Immature natural killer cell (primary cell): ENCODE measurements at regions not wholly inside any gene's neighbourhood (a gene's known extent, or its start where the extent isn't known, plus 50 kb on each side); places are given as distances from the start of the nearest gene placed in this dataset.
"Not testable (repeated sequence)": the region's sequence is repeated elsewhere in the genome, so short reads cannot be mapped to it uniquely, and the experiment has no call there.

Experiments
- DNase-seq, 3 donors: peaks; one replicate each; pipeline ENCODE4 v3.0.0; 2022; ENCODE audit warnings: mixed read lengths in 1 of 3
- H3K27ac Mint-ChIP-seq, 6 donors: one replicate each; pipeline ENCODE4 v1.8.0; 2020; ENCODE audit warnings: mixed read lengths in 6 of 6, mild to moderate bottlenecking in 5 of 6, inconsistent platforms in 4 of 6, moderate library complexity in 3 of 6
- H3K27me3 Mint-ChIP-seq, 3 donors: one replicate each; pipeline ENCODE4 v1.8.0; 2020 to 2021; ENCODE audit warnings: low read depth in 3 of 3, mild to moderate bottlenecking in 3 of 3, mixed read lengths in 3 of 3, moderate library complexity in 3 of 3, inconsistent platforms in 1 of 3
- H3K36me3 Mint-ChIP-seq, 3 donors: one replicate each; pipeline ENCODE4 v1.8.0; 2020; ENCODE audit warnings: mixed read lengths in 3 of 3, inconsistent platforms in 2 of 3, mild to moderate bottlenecking in 2 of 3
- H3K4me1 Mint-ChIP-seq, 2 donors: one replicate each; pipeline ENCODE4 v1.8.0; 2020; ENCODE audit warnings: inconsistent platforms in 2 of 2, mild to moderate bottlenecking in 2 of 2, mixed read lengths in 2 of 2, moderate library complexity in 1 of 2
- H3K4me3 Mint-ChIP-seq, 5 donors: one replicate each; pipeline ENCODE4 v1.8.0; 2020; ENCODE audit warnings: mild to moderate bottlenecking in 5 of 5, mixed read lengths in 5 of 5, inconsistent platforms in 3 of 5, moderate library complexity in 3 of 5
- H3K9me3 Mint-ChIP-seq, 6 donors: one replicate each; pipeline ENCODE4 v1.8.0; 2020; ENCODE audit warnings: mild to moderate bottlenecking in 6 of 6, mixed read lengths in 6 of 6, inconsistent platforms in 4 of 6, moderate library complexity in 3 of 6

DNA sequence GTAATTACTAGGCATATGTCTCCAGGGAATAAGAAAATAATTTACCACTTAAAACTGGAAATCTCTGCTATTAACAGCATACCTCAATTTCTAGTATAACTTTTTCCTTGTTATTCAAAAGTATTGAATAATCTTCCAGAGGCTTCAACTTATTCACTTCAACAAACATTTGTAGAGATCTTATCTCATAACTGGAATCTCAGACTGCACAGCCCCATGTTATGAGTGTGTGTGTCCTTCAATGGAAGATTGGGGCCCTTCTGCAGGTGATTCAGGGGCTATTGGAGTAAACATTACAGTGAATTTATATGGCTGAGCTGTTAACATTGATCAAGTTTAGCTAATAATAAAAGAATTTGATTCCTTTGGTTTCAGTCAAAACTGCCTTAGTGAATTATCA is 946.1 kb downstream of the TTLL7 start:
- DNase-seq: no peak
- Mint-ChIP-seq H3K27ac (no peak overlapping the region), H3K36me3 (peaks cover 0 to 5% (median 0%) of the 10 kb centered on the region in 3 donors), H3K4me3 (no peak overlapping the region), H3K4me1 (no peaks in the 10 kb centered on the region), H3K27me3 (no peaks in the 10 kb centered on the region), H3K9me3 (peaks cover 13 to 60% (median 25%) of the 10 kb centered on the region in 6 donors)

DNA sequence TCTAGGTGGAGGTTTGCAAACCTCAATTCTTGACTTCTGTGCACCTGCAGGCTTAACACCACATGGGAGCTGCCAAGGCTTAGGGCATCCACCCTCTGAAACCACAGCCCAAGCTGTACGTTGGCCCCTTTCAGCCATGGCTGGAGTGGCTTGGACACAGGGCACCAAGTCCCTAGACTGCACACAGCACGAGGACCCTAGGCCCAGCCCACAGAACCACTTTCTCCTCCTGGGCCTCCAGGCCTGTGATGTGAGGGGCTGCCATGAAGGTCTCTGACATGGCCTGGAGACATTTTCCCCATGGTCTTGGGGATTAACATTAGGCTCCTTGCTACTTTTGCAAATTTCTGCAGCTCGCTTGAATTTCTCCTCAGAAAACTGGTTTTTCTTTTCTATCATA is 947.9 kb downstream of the TTLL7 start:
- H3K4me1 Mint-ChIP-seq, DNase-seq, H3K36me3 Mint-ChIP-seq, H3K27ac Mint-ChIP-seq, H3K4me3 Mint-ChIP-seq, H3K27me3 Mint-ChIP-seq: not testable (repeated sequence)
- H3K9me3 Mint-ChIP-seq: peaks cover 13 to 53% (median 25%) of the 10 kb centered on the region in 6 donors

DNA sequence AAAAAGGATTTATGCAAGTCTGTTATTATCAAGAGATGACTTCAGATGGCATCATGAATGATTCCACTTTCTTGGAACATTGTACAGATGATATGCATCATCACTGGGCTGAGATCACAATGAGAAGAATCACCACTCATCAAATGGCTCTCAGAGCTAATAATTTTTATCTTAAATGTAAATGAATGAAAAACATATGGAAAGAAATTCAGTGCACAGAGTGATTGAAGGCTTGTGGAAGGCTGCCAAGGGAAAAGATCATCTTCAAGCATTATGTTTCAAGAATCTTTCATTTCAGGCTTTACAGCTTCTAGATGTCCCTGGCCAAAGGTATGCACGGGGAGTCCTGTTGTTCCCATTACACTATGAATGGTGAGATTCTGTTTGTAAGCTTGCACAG is 955.7 kb downstream of the TTLL7 start:
- Mint-ChIP-seq H3K27ac (no peak overlapping the region), H3K4me1 (no peaks in the 10 kb centered on the region), H3K4me3 (no peak overlapping the region), H3K27me3 (peaks cover 0 to 2% (median 0%) of the 10 kb centered on the region in 3 donors), H3K9me3 (peaks cover 2 to 15% (median 5%) of the 10 kb centered on the region in 6 donors), H3K36me3 (no peaks in the 10 kb centered on the region)
- no peak for DNase-seq

DNA sequence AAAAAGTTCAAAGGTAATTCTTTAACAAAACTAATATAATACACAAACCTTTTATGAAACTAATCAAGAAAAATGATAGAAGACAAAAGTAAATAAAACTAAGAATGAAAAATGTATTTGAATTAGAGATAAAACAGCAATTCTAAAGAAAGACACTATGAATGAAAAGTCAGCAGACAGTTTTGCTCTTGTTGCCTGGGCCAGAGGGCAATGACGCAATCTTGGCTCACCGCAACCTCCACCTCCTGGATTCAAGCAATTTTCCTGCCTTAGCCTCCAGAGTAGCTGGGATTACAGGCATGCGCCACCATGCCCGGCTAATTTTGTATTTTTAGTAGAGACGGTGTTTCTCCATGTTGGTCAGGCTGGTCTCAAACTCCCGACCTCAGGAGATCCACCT is 959.8 kb downstream of the TTLL7 start:
- not testable (repeated sequence) for H3K27me3 Mint-ChIP-seq, H3K36me3 Mint-ChIP-seq, H3K27ac Mint-ChIP-seq

DNA sequence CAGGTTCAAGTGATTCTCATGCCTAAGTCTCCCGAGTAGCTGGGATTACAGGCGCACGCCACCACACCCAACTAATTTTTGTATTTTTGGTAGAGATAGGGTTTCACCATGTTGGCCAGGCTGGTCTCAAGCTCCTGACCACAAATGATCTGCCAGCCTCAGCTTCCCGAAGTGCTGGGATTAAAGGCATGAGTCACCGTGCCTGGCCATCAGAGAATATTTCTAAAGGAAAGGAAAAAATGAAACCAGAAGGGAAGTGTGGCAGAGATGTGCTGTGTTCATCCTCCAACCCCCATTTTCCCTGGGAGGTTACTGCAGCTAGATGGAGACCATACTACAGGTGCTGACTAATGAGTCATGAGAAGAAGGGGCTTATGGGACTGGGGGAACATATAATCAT is 964.1 kb downstream of the TTLL7 start:
- H3K27me3 Mint-ChIP-seq: peaks cover 0 to 3% (median 2%) of the 10 kb centered on the region in 3 donors
- H3K4me3 Mint-ChIP-seq: no peak overlapping the region
- H3K9me3 Mint-ChIP-seq: peaks cover 7 to 32% (median 15%) of the 10 kb centered on the region in 6 donors
- peaks cover 0 to 5% (median 0%) of the 10 kb centered on the region in 3 donors for H3K36me3 Mint-ChIP-seq
- DNase-seq: no peak
- no peaks in the 10 kb centered on the region for H3K4me1 Mint-ChIP-seq
- no peak overlapping the region for H3K27ac Mint-ChIP-seq

More for the DNA sequence above, 959.8 kb downstream of the TTLL7 start:
- not testable (repeated sequence) for H3K4me1 Mint-ChIP-seq, H3K4me3 Mint-ChIP-seq, DNase-seq
- H3K9me3 Mint-ChIP-seq: peaks cover 3 to 16% (median 6%) of the 10 kb centered on the region in 6 donors

DNA sequence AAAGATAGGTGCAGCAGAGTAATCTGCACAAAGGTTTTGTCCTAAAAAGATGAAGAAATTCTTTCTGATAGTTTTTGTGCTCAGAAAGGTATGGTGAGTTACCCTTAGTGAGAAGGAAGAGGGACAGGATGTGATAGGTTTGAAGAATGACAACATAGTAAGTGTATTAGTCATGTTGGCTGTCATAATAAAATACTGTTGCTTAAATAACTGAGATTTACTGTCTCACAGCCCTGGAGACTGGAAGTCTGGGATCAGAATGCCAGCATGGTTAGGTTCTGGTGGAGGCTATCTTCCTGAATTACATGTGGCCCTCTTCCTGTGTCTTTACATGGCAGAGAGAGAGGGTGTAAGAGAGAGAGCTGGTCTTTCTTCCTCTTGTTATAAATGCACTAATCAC is 965.2 kb downstream of the TTLL7 start:
- Mint-ChIP-seq H3K4me1 (no peaks in the 10 kb centered on the region), H3K36me3 (peaks cover 0 to 5% (median 0%) of the 10 kb centered on the region in 3 donors), H3K27me3 (peaks cover 0 to 3% (median 2%) of the 10 kb centered on the region in 3 donors), H3K27ac (no peak overlapping the region), H3K4me3 (no peak overlapping the region), H3K9me3 (peaks cover 7 to 32% (median 15%) of the 10 kb centered on the region in 6 donors)
- no peak for DNase-seq

DNA sequence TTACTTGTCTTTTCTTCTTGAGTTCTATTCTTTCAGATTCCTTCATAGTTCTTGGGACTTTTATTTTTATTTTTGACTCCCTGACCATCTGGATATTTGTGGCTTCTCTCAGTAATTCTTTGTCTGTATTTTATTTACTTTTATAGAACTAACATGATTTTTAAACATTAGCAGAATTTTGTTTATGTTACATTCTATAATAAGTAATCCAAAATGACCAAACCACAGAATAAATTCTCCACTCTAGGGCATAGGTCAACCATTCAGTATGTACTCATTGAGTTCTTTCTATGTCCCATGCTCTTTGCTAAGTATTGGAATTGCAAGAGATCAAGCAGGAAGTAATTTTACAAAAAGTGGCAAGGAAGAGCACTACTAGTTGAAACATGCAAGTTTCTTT is 969.0 kb downstream of the TTLL7 start:
- H3K27me3 Mint-ChIP-seq: peaks cover 0 to 2% (median 0%) of the 10 kb centered on the region in 3 donors

DNA sequence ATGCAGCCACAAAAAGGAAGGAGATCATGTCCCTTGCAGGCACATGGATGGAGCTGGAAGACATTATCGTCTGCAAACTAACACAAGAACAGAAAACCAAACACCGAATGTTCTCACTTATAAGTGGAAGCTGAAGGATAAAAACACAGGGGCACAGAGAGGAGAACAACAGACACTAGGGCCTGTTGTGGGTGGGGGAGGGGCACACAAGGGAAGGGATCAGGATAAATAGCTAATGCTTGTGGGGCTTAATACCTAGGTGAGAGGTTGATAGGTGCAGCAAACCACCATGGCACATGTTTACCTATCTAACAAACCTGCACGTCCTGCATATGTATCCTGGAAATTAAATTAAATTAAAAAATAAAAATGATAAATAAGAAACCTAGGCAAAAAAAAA is 969.9 kb downstream of the TTLL7 start:
- no peak for DNase-seq
- Mint-ChIP-seq H3K27ac (no peak overlapping the region), H3K9me3 (peaks cover 8 to 31% (median 15%) of the 10 kb centered on the region in 6 donors), H3K36me3 (peaks cover 0 to 5% (median 0%) of the 10 kb centered on the region in 3 donors), H3K4me1 (no peaks in the 10 kb centered on the region), H3K4me3 (no peak overlapping the region), H3K27me3 (peaks cover 0 to 2% (median 0%) of the 10 kb centered on the region in 3 donors)

More for the DNA sequence above, 969.0 kb downstream of the TTLL7 start:
- Mint-ChIP-seq H3K27ac (no peak overlapping the region), H3K4me1 (no peaks in the 10 kb centered on the region), H3K4me3 (no peak overlapping the region), H3K36me3 (peaks cover 0 to 5% (median 0%) of the 10 kb centered on the region in 3 donors), H3K9me3 (peaks cover 8 to 31% (median 14%) of the 10 kb centered on the region in 6 donors)
- no peak for DNase-seq

DNA sequence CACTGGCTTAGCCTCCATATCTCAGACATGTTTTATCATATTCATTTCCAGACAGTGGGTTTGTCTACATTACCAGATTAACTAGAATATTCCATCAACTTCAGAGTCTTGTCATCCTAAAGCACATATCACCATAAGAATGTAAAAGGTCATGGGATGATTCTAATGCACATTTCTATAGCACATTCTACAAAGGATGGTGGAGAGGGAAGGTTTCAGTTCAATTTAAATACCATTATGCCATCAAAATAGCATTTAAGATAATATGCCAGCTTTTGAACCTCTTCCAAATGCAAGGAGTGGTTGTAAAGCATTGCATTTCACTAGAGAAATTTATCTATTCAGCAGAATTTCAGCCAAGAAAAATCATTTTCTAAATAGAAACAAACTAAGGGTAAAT is 970.5 kb downstream of the TTLL7 start:
- Mint-ChIP-seq H3K9me3 (peaks cover 8 to 31% (median 15%) of the 10 kb centered on the region in 6 donors), H3K36me3 (peaks cover 0 to 5% (median 0%) of the 10 kb centered on the region in 3 donors), H3K27ac (no peak overlapping the region), H3K4me1 (no peaks in the 10 kb centered on the region), H3K27me3 (peaks cover 0 to 2% (median 0%) of the 10 kb centered on the region in 3 donors), H3K4me3 (no peak overlapping the region)
- no peak for DNase-seq

DNA sequence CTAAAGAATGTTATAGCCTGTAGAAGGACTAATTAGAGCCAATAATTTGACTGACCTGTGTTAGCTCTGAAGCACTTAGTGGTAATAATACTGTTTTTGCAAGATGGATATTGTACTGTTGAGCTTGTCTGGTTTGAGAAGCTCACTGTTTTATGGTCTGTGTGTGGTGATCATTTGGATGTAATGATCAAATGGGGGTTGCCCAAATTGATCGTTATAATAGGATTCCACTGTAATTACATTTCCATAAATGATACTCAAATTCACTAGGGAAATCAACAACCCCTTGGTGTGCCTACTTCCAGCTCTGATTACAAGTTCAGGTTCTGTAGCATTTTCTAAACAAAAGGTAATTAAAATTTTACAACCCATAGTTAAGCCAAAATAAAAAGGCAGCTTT is 971.4 kb downstream of the TTLL7 start:
- no peak overlapping the region for H3K27ac Mint-ChIP-seq
- H3K36me3 Mint-ChIP-seq: peaks cover 0 to 5% (median 0%) of the 10 kb centered on the region in 3 donors
- no peak overlapping the region for H3K4me3 Mint-ChIP-seq
- H3K9me3 Mint-ChIP-seq: peaks cover 7 to 22% (median 12%) of the 10 kb centered on the region in 6 donors
- no peaks in the 10 kb centered on the region for H3K4me1 Mint-ChIP-seq
- no peak for DNase-seq
- H3K27me3 Mint-ChIP-seq: peaks cover 0 to 2% (median 0%) of the 10 kb centered on the region in 3 donors

DNA sequence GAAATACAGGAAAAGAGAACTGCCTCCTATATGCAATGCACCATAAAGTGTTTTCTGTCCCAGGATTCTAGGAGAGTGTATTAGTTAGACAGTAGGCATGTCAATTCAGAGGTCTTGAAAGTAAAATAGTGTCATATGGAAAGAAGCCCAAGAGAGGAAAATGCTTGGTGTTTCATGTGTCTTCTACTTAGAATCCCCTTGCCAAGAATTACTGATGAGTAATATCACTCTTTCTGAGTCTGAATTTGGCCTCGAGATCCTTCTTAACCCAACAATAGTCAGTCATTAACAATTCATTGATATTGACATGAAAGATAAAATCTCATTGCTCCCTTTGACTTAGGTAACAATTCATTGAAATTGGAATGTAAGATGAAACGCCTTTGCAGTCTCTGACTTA is 972.2 kb downstream of the TTLL7 start:
- DNase-seq: no peak
- no peaks in the 10 kb centered on the region for H3K4me1 Mint-ChIP-seq
- H3K27me3 Mint-ChIP-seq: peaks cover 0 to 2% (median 0%) of the 10 kb centered on the region in 3 donors
- H3K9me3 Mint-ChIP-seq: peaks cover 7 to 21% (median 12%) of the 10 kb centered on the region in 6 donors
- peaks cover 0 to 5% (median 0%) of the 10 kb centered on the region in 3 donors for H3K36me3 Mint-ChIP-seq
- H3K4me3 Mint-ChIP-seq: no peak overlapping the region
- H3K27ac Mint-ChIP-seq: no peak overlapping the region

DNA sequence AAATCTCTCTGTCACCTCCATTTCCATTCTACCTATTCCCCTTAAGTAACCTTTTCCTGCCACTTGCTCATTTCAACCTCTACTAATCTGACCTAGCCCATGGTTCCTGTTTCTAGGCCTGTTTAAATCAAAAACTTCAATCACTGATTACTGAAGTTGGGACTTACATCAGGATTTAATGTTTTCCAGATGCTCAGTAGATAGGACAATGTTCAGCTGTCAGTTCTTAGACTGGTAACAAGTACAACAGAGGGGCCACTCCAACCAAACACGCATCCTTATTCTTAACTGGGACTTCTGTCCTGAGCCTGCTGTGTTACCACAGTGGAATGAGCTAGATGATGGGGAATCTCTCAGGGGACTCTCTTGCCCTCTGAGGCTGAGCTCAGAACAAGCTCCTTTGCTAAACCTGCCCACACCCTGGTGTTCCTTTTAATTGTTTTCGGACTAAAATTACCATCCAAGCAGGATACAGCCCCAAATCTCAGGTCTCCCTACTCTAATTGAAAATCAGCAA is 974.6 kb downstream of the TTLL7 start:
- no peak for DNase-seq
- Mint-ChIP-seq H3K9me3 (peaks cover 2 to 21% (median 14%) of the 10 kb centered on the region in 6 donors), H3K4me1 (no peaks in the 10 kb centered on the region), H3K27me3 (no peaks in the 10 kb centered on the region), H3K27ac (no peak overlapping the region), H3K4me3 (no peak overlapping the region), H3K36me3 (peaks cover 0 to 4% (median 0%) of the 10 kb centered on the region in 3 donors)

DNA sequence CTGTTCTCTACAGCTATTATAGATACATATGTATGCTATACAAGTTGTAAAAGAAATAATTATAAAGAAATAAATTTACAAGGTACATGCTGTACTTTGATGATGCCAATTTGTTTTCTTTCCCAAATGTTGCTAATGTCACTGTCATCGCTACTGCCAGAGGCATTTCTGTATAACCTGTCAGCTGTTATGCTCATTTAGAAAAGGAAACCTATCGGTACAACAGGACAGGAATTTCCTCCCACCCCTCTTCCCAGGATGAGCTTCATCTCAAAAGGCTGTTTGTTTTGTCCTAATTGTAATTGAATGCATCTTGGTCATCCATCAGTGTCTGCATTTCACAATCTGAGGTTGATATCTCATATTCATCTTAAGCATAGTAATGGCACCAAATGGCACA is 975.7 kb downstream of the TTLL7 start:
- Mint-ChIP-seq H3K4me3 (no peak overlapping the region), H3K36me3 (peaks cover 0 to 4% (median 0%) of the 10 kb centered on the region in 3 donors), H3K27ac (no peak overlapping the region), H3K4me1 (no peaks in the 10 kb centered on the region), H3K27me3 (no peaks in the 10 kb centered on the region), H3K9me3 (peaks cover 0 to 22% (median 14%) of the 10 kb centered on the region in 6 donors)
- no peak for DNase-seq

DNA sequence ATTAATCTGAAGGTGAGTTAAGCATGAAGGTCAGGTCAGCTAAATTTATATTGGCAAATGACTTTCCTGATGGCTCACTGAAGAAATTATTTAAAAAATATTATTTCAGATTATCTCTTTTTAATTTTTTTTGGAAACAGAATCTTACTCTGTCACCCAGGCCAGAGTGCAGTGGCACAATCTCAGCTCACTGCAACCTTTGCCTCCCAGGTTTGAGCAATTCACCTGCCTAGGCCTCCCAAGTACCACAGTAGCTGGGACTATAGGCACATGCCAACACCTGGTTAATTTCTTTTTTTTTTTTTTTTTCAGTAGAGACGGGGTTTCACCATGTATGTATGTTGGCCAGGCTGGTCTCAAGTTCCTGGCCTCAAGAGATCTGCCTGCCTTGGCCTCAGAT is 976.7 kb downstream of the TTLL7 start:
- Mint-ChIP-seq H3K27ac (no peak overlapping the region), H3K4me3 (no peak overlapping the region), H3K9me3 (peaks cover 0 to 25% (median 14%) of the 10 kb centered on the region in 6 donors), H3K4me1 (no peaks in the 10 kb centered on the region), H3K36me3 (peaks cover 0 to 4% (median 0%) of the 10 kb centered on the region in 3 donors), H3K27me3 (no peaks in the 10 kb centered on the region)
- no peak for DNase-seq

DNA sequence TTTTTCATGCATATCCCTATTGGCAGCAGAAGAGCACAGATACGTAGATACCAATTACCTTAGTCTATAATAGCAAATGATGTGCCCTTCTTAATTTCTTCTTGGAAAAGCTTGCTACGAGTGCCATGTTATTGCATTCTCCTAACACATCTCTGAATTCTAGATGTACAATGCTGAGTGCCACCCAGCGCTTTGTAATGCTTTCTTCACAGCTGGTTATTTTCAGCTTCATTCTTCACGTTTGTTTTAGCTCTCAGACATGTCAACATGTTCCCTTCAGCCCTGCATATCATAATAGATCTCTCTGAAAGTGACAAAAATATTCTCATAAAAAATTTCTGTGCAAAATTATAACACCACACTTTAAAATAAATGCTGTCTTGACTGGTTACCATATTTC is 981.2 kb downstream of the TTLL7 start:
- Mint-ChIP-seq H3K27ac (no peak overlapping the region), H3K36me3 (peaks cover 0 to 4% (median 0%) of the 10 kb centered on the region in 3 donors), H3K27me3 (no peaks in the 10 kb centered on the region), H3K4me3 (no peak overlapping the region), H3K4me1 (no peaks in the 10 kb centered on the region), H3K9me3 (peaks cover 2 to 27% (median 9%) of the 10 kb centered on the region in 6 donors)
- DNase-seq: no peak
